SIG-M5 (cell line): ENCODE measurements at regions not wholly inside any gene's neighbourhood (a gene's known extent, or its start where the extent isn't known, plus 50 kb on each side); places are given as distances from the start of the nearest gene placed in this dataset.
"Not testable (repeated sequence)": the region's sequence is repeated elsewhere in the genome, so short reads cannot be mapped to it uniquely, and the experiment has no call there.

Source experiments
- DNase-seq: peaks from one replicate; lab custom pipeline; 2025; lab: John Stamatoyannopoulos, UW

- not testable (repeated sequence) for DNase-seq
These were observed 465.9 kb upstream of the MAP3K7 start for GRCh38 chr6:91052473-91053450.

- DNase-seq, result no peak
These were observed 458.3 kb upstream of the MAP3K7 start for GRCh38 chr6:91045161-91045560.

- DNase-seq, result no peak
These were observed 456.9 kb upstream of the MAP3K7 start for GRCh38 chr6:91043751-91044150.

DNA sequence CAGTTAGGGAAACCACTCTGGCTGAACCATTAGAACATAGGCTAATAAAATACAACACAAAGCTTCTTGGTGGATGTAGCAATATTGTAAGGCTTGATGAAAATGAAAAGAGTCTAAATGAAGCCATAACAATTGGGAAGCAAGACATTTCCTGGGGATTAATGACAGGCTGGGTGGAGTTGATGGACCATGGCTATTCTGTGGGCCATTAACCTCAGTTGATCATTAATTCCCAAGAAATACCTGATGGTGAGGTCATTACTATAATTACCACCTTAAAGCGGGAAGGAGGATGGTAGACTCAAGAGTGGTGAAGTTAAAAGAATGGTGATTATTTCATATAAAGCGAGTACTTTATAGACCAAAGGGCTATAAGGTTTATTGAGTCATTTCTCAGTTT, 455.8 kb upstream of the MAP3K7 start:
- no peak for DNase-seq

- no peak for DNase-seq
These were observed 447.1 kb upstream of the MAP3K7 start for GRCh38 chr6:91033964-91034363.

DNA sequence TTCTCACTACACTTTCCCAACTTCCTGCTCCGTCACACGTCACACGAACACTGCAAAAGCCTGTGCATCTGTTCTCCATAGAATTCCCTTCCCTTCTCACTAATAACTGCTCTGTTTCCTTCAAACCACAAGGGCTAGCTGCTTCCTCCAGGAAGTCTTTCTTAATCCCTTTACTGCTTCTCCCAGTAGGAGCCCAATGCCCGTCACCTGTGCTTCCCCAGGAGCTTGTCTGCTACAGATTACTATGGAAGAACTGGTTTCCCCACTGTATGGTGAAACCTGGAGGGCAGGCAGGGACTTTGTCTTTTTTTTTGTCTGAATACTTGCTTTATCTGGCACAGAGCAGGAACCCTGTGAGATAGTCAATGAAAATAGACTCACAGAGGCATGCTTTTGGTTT, 444.7 kb upstream of the MAP3K7 start:
- DNase-seq, result no peak

DNA sequence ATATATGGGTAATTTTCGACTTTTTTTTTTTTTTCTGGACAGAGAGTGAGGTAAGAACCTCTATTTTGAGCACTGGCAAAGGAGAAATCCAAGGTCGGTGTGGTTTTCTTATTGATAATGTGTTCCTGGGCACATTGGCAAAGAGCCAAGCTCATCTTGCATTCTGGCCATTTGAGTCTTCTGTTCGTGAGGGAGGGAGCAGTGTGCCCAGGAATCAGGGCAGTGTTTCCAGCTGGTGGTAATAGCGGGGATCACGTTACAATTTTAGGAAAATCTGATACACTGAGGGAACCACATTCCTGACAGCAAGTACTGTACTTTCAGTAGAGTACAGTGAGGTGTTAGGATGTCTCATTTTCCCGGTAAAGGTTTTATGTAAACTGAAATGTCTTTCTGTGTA, 442.3 kb upstream of the MAP3K7 start:
- DNase-seq, result no peak

GRCh38 chr6:91023529-91023928, 436.7 kb upstream of the MAP3K7 start:
- no peak for DNase-seq

GRCh38 chr6:91020744-91021143, 433.9 kb upstream of the MAP3K7 start:
- DNase-seq, result no peak

GRCh38 chr6:91018586-91018985, 431.7 kb upstream of the MAP3K7 start:
- DNase-seq, result no peak

DNA sequence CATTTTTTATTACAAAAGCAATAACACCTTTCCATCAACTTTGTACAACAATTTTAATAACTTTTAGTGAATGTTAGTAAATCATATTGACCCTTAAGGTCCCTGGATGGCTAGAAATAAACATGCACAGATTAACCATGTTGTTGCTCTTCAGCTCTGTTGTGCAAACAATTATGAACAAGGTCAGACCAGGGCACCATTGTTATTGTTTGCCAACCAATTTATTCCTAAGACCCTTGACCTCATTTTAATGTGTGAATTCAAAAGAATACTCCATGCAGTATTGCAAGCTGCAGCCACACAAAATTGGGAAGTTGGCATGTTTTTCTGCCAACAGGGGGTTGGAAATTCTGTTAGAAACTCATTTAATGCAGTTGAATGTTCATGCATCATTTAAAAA, 426.6 kb upstream of the MAP3K7 start:
- DNase-seq, result no peak

DNA sequence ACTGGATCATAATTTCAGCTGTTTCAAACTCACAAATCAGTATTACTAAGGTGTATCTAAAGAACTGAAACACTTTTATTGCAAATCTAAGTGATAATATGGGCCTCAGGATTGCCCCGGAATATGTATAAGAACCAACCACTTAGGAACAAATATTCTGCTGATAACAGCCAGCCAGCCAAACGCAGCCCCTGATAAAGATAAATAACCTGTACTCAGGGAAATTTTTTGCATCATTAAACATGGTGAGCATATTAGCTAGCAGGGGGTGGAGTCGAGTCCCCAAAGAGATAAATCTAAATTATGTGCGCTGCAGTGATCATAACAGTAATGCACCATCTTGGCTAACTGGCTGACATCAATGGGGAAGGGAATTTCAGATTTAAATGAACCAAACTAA, 410.2 kb upstream of the MAP3K7 start:
- DNase-seq, result no peak

DNA sequence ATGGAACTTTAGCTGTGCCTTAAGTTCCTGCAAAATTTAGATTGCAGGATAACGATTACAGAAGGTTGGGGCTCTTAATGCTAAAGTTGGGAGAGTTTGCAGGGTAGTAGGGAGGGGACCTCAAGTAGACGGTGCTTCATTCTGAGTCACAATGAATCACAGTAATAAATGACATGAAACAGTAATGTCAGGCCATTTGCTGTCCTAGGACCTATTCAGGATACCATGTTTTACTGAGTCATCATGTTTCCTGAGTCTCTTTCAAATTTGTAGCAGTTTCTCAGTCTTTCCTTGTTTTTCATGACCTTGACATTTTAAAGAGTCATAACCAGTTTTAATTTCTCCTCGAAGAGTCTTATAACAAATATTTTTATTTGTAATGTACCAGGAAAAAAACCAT, 406.9 kb upstream of the MAP3K7 start:
- DNase-seq, result no peak

DNA sequence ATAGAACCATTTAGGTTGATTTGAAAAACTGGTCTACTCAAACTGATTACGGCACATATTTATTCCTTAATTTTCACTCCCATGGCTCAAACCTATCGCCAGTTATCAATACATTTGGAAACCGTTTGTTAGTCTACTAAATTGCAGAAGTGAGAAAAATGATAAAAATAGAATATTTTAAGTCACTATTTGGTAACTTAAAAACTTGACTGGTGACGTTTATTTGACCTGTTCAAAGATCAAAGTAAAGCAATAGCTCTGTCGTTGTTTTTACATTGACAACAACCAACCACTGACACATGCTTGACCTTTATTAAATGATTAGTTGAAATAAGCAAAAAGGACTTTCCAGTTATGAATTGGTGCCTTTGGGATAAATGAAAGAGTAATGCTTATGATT, 402.9 kb upstream of the MAP3K7 start:
- no peak for DNase-seq

- no peak for DNase-seq
These were observed 397.2 kb upstream of the MAP3K7 start for GRCh38 chr6:90984066-90984465.

GRCh38 chr6:90983462-90983861, 396.6 kb upstream of the MAP3K7 start:
- no peak for DNase-seq

DNA sequence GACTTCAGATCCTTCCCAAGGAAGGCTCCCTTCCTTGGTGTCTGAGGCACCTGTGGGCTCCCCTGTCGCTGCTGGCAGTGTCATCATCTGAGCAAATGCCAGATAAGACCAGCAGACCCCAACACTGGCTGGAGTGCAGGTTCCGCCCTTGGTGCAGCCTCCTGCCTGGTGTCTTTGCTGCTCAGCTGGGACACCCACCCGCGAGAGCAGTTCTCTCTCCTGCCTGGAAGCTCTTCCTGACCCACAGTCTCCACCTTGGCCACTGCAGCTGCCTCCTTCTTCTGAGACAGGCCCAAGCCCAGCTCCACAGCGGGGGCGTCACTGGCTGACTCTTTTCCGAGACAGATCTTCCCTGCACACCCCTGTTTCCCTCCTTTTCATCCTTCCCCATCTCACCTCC, 395.7 kb upstream of the MAP3K7 start:
- no peak for DNase-seq

DNA sequence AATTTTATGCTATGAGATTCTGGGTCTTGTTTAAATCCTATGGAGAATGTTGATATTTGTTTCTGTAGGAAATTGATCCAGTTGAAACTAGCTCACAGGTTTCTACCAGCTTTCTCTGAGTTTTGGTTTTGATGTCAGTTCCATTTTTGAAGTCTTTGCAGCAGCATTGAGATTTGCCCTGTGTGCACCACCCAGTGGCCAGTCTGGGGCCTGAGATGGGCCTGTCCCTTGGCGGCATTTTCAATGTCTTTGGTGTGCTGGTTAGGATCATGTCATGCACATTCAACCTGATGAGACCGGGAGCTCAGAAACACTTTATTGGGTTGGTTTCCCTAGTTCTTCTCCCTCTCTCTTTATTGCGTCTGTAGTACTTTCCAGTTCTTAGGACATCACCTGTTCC, 395.2 kb upstream of the MAP3K7 start:
- DNase-seq, result no peak

DNA sequence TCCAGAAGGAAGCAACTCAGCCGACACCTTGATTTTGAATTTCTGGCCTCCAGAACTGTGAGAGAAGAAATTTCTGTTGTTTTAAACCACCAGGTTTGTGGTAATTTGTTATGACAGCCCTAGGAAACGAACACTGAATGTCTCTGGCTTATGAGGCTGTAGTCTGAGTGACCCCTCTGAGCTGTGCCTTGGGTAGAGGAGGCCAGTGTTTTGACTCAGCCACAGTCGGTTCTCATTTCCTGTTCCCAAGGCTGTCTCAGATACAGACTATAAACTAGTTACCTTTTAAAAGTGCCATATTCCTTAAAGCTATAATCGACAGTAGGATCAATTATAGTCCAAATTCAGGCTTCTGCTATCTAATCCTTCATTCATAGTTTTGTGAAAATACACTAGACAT, 391.2 kb upstream of the MAP3K7 start:
- DNase-seq, result no peak

DNA sequence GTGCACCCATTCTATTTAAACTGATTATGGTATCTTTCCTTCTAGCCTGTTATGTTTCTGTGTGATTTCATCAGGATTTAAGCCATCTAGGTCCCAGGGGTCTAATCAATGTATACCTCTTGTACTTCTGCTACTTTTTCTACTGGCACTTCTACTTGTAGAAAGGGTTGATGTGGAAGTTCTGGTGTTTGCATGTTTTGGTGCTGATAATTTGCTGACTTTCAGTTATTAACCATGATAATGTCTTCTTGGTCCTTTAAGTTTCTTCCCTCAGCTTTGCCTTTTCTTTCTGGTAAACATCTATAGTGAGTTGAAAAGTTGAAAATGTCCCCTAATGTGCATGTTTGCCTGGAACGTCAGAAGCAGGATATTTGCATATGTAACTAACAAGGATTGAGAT, 390.6 kb upstream of the MAP3K7 start:
- no peak for DNase-seq

GRCh38 chr6:90976341-90976740, 389.5 kb upstream of the MAP3K7 start:
- DNase-seq, result no peak

- no peak for DNase-seq
These were observed 388.9 kb upstream of the MAP3K7 start for GRCh38 chr6:90975741-90976140.

DNA sequence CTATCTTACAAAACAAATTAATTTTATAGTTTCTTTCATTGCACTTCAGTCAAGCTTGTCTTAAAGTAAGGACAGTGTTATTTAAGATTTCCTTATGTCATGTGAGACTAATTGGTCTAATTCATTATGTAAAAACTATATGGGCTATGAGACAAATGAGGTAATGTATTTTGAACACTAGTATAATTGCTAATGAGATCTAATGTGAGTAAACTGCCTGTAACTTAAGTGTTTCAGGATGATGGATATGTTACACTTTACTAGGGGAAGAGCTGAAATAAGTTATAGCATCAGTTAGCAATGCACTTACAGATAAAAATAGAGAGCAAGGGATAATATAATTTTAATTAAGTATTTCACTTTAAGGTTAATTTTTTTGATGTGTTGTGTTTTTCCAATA, 386.3 kb upstream of the MAP3K7 start:
- DNase-seq, result no peak

- DNase-seq, result no peak
These were observed 383.8 kb upstream of the MAP3K7 start for GRCh38 chr6:90970672-90971071.
